K562 (cell line): ENCODE measurements at regions not wholly inside any gene's neighbourhood (a gene's known extent, or its start where the extent isn't known, plus 50 kb on each side); places are given as distances from the start of the nearest gene placed in this dataset.

Experiments
- ATAC-seq: fragments of 200-7000 bp; cut with Tn5 transposase; 3 replicates; pipeline ENCODE4 v1.9.1; 2020; ENCODE audit warnings: moderate library complexity
- BruUV-seq: library from RNA; stranded (reverse); fragments of 400-500 nt; replicated peaks from 2 replicates; lab custom pipeline; 2021; lab: Mats Ljungman, UMichigan
- CTCF ChIA-PET: fragments of 300-600 bp; formaldehyde crosslinking; extraction: SDS; loops from one replicate; lab custom pipeline; 2021; ENCODE audit warnings: low intra/inter-chr PET ratio; lab: Yijun Ruan, JAX
- POLR2A ChIA-PET: fragments of 300-600, 350-650 bp; sonication (Branson Sonifier 250); formaldehyde crosslinking; extraction: SDS; loops from one replicate; lab custom pipeline; 2021; ENCODE audit warnings: antibody characterized with exemption, inconsistent platforms; lab: Yijun Ruan, JAX
- DNase-seq, 4 experiments: peaks; one replicate each; pipeline versions ENCODE4 v3.0.0 to v3.0.0-alpha.2; 2011 to 2018; ENCODE audit warnings: low spot score in 3 of 4, mixed read lengths in 3 of 4; ENCODE audit errors: extremely low read depth in 1 of 4
- FAIRE-seq: peaks from 2 replicates; lab custom pipeline; 2011; peaks lifted over from hg19 to GRCh38; lab: Jason Lieb, UNC
- H2AFZ ChIP-seq: 2 replicates; pipeline ENCODE4 v1.6.0; 2011; ENCODE audit warnings: low read depth, low read length, control low read depth, inconsistent platforms
- H3K27ac ChIP-seq: fragments of 200-600 bp; 3 replicates; pipeline ENCODE4 v1.8.0; 2011; ENCODE audit warnings: low read depth, mild to moderate bottlenecking, control low read depth, inconsistent platforms, low read length, moderate library complexity, mixed read lengths; ENCODE audit errors: extremely low read depth
- H3K27me3 ChIP-seq, 2 experiments: fragments of 300-600 bp in 1 of 2; 2 replicates in 1 of 2; 3 replicates in 1 of 2; pipeline versions ENCODE4 v1.6.0 to v1.8.0; 2011; ENCODE audit warnings: inconsistent platforms in 2 of 2, low read length in 2 of 2, mild to moderate bottlenecking in 1 of 2, mixed read lengths in 1 of 2, moderate library complexity in 1 of 2; ENCODE audit not compliant: control insufficient read depth in 2 of 2, insufficient read depth in 2 of 2
- H3K36me3 ChIP-seq: fragments of 300-600 bp; 3 replicates; pipeline ENCODE4 v1.8.0; 2011; ENCODE audit warnings: mild to moderate bottlenecking, low read length, inconsistent platforms; ENCODE audit not compliant: control insufficient read depth, insufficient read depth
- H3K4me1 ChIP-seq, 2 experiments: fragments of 200-600 bp in 1 of 2; replicated peaks in 1 of 2; 2 replicates in 1 of 2; 3 replicates in 1 of 2; pipeline versions ENCODE4 v1.5.1 to v1.8.0; 2011; ENCODE audit warnings: inconsistent platforms in 2 of 2, low read length in 2 of 2, mild to moderate bottlenecking in 1 of 2, mixed read lengths in 1 of 2, moderate library complexity in 1 of 2; ENCODE audit not compliant: control insufficient read depth in 2 of 2, insufficient read depth in 2 of 2
- H3K4me2 ChIP-seq: 2 replicates; pipeline ENCODE4 v1.6.1; 2011; ENCODE audit warnings: low read length, control low read depth, inconsistent platforms, mixed read lengths; ENCODE audit not compliant: insufficient read depth
- H3K4me3 ChIP-seq: fragments of 200-600 bp; sonication (generic), shearing (Covaris generic); 2 replicates; pipeline ENCODE4 v1.5.1; 2016; ENCODE audit warnings: control low read depth, inconsistent platforms
- H3K79me2 ChIP-seq: fragments of 200-600 bp; 3 replicates; pipeline ENCODE4 v1.8.0; 2011; ENCODE audit warnings: low read length, inconsistent platforms; ENCODE audit not compliant: control insufficient read depth, insufficient read depth
- H3K9ac ChIP-seq, 2 experiments: 2 replicates each; pipeline versions ENCODE4 v1.6.0 to v1.6.1; 2011; ENCODE audit warnings: low read depth in 2 of 2, low read length in 2 of 2, control low read depth in 1 of 2, inconsistent platforms in 1 of 2, mild to moderate bottlenecking in 1 of 2, mixed read lengths in 1 of 2; ENCODE audit not compliant: insufficient read depth in 1 of 2
- H3K9me1 ChIP-seq: one replicate; pipeline ENCODE4 v1.6.0; 2011; ENCODE audit warnings: inconsistent platforms, mild to moderate bottlenecking, low read length, moderate library complexity; ENCODE audit not compliant: control insufficient read depth, insufficient read depth
- H3K9me3 ChIP-seq: replicated peaks from 2 replicates; pipeline ENCODE4 v1.5.1; 2011; ENCODE audit warnings: low read depth, low read length, inconsistent platforms; ENCODE audit not compliant: control insufficient read depth, insufficient read depth
- H4K20me1 ChIP-seq: replicated peaks from 2 replicates; pipeline ENCODE4 v1.6.1; 2011; ENCODE audit warnings: low read length, inconsistent platforms, mixed read lengths; ENCODE audit not compliant: control insufficient read depth, insufficient read depth
- CEBPG ChIP-seq, 3 experiments: fragments of 200-800 bp in 1 of 3; sonication (Bioruptor generic) in 1 of 3; sonication (generic) in 1 of 3; formaldehyde crosslinking in 1 of 3; IDR thresholded peaks in 2 of 3; conservative IDR thresholded peaks in 1 of 3; 2 replicates each; pipeline versions ENCODE4 v1.6.1 to v1.8.0; 2016 to 2022; ENCODE audit warnings: missing compliant biosample characterization in 2 of 3, missing genetic modification characterization in 2 of 3, mild to moderate bottlenecking in 1 of 3, missing genetic modification reagents in 1 of 3
- SP2 ChIP-seq: IDR thresholded peaks from 2 replicates; pipeline ENCODE4 v1.6.1; 2011; ENCODE audit warnings: mild to moderate bottlenecking, low read depth, low read length, moderate library complexity; ENCODE audit not compliant: poor library complexity, severe bottlenecking; ENCODE audit errors: extremely low read depth
- WGBS: fragments of 100-300 bp; shearing (Covaris generic); methylation state at CpG from one replicate; pipeline ENCODE4 v1.1.6; 2016; ENCODE audit warnings: low coverage, mixed read lengths; ENCODE audit not compliant: insufficient coverage; ENCODE audit errors: missing lambda C conversion rate; 5-methylcytosine and 5-hydroxymethylcytosine counted together
- in situ Hi-C: fragments of 300-500 bp; cut with MboI; formaldehyde crosslinking; loops from 4 replicates; pipeline ENCODE4 v1.15.0; 2018; ENCODE audit warnings: inconsistent platforms, mixed read lengths
- intact Hi-C: fragments of 100-400 bp; cut with micrococcal nuclease; formaldehyde crosslinking; loops from 2 replicates; pipeline ENCODE4 v1.14.2; 2022
- TF ChIP-seq, protein P1 (sequence below): sonication (generic); formaldehyde crosslinking; IDR thresholded peaks from 2 replicates; pipeline ENCODE4 v1.8.0; 2023; ENCODE audit warnings: missing genetic modification reagents, mild to moderate bottlenecking, borderline replicate concordance
- TF ChIP-seq, protein P2 (sequence below): sonication (generic); formaldehyde crosslinking; IDR thresholded peaks from 2 replicates; pipeline ENCODE4 v1.8.0; 2022; ENCODE audit warnings: missing genetic modification reagents, mild to moderate bottlenecking, borderline replicate concordance

DNA sequence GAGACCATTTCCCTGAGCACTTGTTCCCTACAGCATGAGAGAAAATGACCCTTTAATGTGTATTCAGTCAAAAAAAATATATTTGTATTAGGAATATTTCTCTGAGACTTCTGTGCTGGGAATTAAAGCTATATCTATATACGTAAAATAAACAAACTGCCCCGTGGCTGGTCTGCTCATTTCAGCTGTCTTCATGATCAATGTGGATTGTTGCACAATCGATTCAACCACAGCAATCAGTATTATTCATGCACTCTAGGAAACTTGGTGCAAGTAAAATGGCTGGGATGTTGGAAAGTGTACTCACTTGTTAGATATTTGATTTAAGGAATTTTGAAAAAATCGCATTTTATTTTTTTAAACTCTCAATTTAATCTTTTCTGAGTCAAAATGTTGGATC, 307.9 kb upstream of the ZFP42 start:
- no peaks in the 10 kb centered on the region for H3K79me2 ChIP-seq
- no peak overlapping the region for H3K4me3 ChIP-seq
- peaks cover 3% of the 10 kb centered on the region for H3K9me3 ChIP-seq
- intact Hi-C loops (no loop called here), in situ Hi-C loops (no loop called here)
- no peak overlapping the region for H3K4me2 ChIP-seq
- H3K27ac ChIP-seq: no peak overlapping the region
- no peaks in the 10 kb centered on the region for H3K9me1 ChIP-seq
- no peaks in the 10 kb centered on the region for H4K20me1 ChIP-seq
- DNase-seq (no peak), FAIRE-seq (no peak), ATAC-seq (no peak)
- no peaks in the 10 kb centered on the region for H3K4me1 ChIP-seq
- CTCF ChIA-PET: no interaction called here
- no TSS peak for BruUV-seq
- POLR2A ChIA-PET: no interaction called here
- 0% methylated on average over 4 of the region's 4 CpGs for WGBS
- no peaks in the 10 kb centered on the region for H3K36me3 ChIP-seq
- no peaks in the 10 kb centered on the region for H3K27me3 ChIP-seq
- H3K9ac ChIP-seq: no peak overlapping the region
- no peak for TF ChIP-seq CEBPG (CRISPR knock-in tag; IDR thresholded peaks at IDR 0.05)
- TF ChIP-seq CEBPG (tag; conservative IDR thresholded peaks at IDR 0.05 in 1 of 2, IDR thresholded peaks at IDR 0.05 in 1 of 2): peak in 1 of 2 experiments; percentile 49; a peak in 2 of 4 replicates
- no peak for TF ChIP-seq SP2
- TF ChIP-seq, protein P1, sequence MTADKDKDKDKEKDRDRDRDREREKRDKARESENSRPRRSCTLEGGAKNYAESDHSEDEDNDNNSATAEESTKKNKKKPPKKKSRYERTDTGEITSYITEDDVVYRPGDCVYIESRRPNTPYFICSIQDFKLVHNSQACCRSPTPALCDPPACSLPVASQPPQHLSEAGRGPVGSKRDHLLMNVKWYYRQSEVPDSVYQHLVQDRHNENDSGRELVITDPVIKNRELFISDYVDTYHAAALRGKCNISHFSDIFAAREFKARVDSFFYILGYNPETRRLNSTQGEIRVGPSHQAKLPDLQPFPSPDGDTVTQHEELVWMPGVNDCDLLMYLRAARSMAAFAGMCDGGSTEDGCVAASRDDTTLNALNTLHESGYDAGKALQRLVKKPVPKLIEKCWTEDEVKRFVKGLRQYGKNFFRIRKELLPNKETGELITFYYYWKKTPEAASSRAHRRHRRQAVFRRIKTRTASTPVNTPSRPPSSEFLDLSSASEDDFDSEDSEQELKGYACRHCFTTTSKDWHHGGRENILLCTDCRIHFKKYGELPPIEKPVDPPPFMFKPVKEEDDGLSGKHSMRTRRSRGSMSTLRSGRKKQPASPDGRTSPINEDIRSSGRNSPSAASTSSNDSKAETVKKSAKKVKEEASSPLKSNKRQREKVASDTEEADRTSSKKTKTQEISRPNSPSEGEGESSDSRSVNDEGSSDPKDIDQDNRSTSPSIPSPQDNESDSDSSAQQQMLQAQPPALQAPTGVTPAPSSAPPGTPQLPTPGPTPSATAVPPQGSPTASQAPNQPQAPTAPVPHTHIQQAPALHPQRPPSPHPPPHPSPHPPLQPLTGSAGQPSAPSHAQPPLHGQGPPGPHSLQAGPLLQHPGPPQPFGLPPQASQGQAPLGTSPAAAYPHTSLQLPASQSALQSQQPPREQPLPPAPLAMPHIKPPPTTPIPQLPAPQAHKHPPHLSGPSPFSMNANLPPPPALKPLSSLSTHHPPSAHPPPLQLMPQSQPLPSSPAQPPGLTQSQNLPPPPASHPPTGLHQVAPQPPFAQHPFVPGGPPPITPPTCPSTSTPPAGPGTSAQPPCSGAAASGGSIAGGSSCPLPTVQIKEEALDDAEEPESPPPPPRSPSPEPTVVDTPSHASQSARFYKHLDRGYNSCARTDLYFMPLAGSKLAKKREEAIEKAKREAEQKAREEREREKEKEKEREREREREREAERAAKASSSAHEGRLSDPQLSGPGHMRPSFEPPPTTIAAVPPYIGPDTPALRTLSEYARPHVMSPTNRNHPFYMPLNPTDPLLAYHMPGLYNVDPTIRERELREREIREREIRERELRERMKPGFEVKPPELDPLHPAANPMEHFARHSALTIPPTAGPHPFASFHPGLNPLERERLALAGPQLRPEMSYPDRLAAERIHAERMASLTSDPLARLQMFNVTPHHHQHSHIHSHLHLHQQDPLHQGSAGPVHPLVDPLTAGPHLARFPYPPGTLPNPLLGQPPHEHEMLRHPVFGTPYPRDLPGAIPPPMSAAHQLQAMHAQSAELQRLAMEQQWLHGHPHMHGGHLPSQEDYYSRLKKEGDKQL: no peak
- TF ChIP-seq, protein P2, sequence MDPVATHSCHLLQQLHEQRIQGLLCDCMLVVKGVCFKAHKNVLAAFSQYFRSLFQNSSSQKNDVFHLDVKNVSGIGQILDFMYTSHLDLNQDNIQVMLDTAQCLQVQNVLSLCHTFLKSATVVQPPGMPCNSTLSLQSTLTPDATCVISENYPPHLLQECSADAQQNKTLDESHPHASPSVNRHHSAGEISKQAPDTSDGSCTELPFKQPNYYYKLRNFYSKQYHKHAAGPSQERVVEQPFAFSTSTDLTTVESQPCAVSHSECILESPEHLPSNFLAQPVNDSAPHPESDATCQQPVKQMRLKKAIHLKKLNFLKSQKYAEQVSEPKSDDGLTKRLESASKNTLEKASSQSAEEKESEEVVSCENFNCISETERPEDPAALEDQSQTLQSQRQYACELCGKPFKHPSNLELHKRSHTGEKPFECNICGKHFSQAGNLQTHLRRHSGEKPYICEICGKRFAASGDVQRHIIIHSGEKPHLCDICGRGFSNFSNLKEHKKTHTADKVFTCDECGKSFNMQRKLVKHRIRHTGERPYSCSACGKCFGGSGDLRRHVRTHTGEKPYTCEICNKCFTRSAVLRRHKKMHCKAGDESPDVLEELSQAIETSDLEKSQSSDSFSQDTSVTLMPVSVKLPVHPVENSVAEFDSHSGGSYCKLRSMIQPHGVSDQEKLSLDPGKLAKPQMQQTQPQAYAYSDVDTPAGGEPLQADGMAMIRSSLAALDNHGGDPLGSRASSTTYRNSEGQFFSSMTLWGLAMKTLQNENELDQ (CRISPR knock-in tag): no peak
- no peak overlapping the region for H2AFZ ChIP-seq
